GM21390 (cell line): ENCODE measurements at regions not wholly inside any gene's neighbourhood (a gene's known extent, or its start where the extent isn't known, plus 50 kb on each side); places are given as distances from the start of the nearest gene placed in this dataset.
"Not testable (repeated sequence)": the region's sequence is repeated elsewhere in the genome, so short reads cannot be mapped to it uniquely, and the experiment has no call there.

Source experiments
- ATAC-seq: cut with Tn5 transposase; IDR thresholded peaks from one replicate; pipeline ENCODE4 v1.9.1; 2021; ENCODE audit not compliant: unreplicated experiment

- ATAC-seq, result not testable (repeated sequence)
These were observed 84.9 kb upstream of the METTL9 start for GRCh38 chr16:21514474-21514840.

DNA sequence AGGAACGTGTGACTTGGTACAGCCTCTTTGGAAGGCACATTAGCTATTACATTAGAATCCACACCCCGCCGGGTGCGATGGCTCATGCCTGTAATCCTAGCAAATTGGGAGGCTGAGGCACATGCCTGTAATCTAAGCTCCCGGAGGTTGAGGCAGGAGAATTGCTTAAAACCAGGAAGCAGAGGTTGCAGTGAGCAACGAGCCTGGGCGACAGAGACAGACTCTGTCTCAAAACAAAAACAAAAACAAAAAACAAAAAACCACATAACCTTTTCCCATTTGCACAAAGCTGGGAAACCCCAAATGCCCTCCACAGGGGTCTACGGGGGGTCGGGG, 82.7 kb upstream of the METTL9 start:
- ATAC-seq, result not testable (repeated sequence)

DNA sequence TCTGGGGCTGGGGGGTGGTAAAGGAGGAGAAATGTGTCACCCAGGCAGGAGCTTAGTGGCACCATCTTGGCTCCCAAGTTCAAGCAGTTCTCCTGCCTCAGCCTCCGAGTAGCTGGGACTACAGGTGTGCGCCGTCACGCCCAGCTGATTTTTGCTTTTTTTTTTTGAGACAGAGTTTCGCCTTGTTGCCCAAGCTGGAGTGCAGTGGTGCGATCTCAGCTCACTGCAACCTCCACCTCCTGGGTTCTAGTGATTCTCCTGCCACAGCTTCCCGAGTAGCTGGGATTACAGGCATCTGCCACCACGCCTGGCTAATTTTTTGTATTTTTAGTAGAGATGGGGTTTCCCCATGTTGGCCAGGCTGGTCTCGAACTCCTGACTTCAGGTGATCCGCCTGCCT, 82.1 kb upstream of the METTL9 start:
- ATAC-seq, result not testable (repeated sequence)

DNA sequence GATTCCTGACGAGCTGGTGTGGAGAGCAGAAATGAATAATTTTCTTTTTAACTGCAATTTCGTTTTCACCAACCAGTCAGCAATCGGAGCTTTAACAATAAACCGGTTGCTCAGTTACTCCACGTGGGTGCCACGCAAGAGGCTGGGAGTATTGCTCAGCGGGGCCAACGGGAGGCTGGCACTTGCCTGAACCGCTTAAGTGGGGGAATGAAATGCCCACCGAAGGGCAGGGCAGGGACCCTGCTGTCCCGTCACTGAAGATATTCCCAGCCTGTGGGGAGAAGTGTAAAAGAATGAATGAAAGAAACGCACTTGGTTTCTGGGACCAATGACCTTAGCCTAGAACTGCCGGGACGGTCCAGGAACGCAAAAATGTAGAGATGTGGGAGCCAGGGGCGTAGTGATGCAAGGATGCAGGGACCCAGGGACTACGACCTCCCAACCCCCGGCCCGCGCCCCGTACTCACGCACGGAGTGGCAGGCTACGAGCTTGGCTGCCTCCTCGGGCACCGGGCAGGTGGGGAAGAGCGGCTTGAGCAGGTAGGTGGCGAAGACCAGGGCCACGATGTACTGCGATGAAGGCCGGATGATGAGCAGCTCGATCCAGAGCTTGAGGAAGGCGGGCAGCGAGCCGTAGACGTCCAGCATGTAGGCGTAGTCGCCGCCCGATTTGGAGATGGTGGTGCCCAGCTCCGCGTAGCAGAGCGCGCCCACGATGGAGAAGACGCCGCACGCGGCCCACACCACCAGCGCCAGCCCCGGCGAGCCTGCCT, 79.8 kb upstream of the METTL9 start:
- ATAC-seq, result peak; percentile 3

DNA sequence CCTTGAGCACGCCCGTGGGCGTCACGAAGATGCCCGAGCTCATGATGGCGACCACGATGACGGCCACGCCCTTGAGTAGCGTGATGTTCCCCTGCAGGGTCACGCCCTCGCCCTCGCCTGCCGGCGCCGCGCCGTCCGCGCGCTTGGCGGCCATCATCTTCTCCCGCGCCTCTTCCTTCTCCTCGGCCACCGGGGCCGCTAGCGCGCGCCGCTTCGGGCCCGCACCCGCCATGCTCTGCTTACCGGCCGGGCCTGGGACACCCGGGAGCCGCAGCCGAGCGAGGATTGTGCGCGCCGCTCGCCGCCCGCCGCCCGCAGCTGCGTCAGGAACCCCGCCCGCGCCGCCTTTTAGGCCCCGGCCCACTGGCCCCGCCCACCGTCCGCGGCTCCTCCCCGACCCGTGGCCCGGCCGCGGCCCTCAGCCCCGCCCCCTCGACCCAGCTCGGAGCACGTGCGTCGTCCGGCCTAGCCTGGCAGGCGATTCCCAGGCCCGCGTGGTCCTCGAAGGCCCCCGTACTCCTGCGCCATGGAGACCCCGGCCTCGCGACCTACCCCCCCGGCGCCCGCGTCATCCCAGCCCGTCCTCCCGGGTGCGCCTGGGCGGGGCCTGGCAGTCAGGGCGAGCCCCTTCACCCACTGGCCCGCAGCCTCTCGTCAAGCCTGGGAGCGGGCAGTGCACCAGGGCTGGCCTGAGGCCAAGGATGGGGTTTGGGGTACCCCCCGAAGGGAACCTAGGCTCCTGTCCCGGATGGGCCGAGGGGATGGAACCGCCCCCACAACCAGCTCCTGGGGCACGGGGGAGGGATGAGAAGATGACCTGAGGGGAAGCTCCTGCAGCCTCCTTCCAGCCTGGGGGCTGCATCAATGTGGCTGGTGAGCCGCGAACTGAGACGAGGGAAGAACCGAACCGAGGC, 79.0 kb upstream of the METTL9 start:
- peak; percentile 56 for ATAC-seq

DNA sequence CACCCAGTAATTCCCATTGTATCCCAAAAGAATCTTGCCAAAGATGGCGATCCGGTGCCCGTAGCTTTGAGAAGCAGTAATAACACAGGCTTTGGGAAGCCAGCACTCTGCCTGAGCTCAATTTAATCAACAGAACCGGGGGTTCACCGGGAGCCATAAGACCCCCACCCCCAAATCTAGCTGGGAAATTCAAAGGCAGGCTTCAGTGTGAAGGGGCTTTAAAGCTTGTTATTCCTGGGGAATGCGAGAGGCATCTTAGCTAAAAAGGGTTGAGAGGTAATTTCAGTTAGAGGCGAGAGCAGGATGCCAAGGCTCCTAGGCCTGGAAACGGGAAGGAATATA, 78.4 kb upstream of the METTL9 start:
- not testable (repeated sequence) for ATAC-seq

- ATAC-seq, result not testable (repeated sequence)
These were observed 77.8 kb upstream of the METTL9 start for GRCh38 chr16:21521390-21522143.

DNA sequence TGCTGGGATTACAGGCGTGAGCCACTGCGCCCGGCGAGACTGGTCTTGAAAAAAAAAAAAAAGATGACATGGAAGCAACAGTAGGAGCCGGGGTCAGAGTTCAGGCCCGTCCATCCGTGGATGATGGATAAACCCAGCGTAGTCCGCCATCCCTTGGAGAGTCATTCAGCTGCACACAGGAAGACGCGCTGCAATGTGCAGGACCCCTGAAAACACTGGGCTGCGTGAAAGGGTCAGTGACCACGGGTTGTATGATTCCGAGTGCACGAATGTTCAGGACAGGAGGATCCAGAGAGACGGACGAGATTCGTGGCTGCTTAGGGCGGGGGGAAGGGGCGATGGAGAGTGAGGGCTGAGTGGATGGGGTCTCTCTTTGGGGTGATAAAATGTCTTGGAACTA, 76.5 kb upstream of the METTL9 start:
- not testable (repeated sequence) for ATAC-seq

DNA sequence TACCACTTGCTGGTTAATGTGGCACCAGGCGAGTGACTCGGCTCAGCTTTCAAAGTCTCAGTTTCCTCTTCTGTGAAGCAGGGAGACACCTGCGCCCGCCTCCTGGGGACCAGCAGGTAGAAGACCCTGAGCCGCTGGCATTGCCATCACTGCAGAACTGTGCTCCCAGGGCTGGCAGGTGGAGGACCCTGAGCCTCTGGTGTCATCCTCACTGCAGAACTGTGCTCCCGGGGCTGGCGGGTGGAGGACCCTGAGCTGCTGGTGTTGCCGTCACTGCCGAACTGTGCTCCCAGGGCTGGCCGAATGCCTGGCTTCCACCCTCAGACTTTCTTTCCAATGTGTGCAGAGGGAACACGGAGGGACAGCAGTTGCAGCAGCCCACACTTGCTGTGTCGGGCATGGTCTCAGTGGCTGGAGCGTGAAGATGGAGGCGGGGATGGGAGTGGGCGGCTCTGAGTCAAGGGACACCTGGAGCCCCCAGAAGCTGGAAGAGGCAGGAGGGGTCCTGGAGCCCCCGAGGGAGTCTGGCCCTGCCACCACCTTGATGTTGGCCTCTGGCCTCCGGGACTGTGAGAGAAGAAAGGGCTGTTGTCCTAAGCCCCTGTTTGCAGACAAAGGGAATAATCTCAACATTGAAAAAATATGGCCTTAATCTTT, 75.8 kb upstream of the METTL9 start:
- no peak for ATAC-seq

DNA sequence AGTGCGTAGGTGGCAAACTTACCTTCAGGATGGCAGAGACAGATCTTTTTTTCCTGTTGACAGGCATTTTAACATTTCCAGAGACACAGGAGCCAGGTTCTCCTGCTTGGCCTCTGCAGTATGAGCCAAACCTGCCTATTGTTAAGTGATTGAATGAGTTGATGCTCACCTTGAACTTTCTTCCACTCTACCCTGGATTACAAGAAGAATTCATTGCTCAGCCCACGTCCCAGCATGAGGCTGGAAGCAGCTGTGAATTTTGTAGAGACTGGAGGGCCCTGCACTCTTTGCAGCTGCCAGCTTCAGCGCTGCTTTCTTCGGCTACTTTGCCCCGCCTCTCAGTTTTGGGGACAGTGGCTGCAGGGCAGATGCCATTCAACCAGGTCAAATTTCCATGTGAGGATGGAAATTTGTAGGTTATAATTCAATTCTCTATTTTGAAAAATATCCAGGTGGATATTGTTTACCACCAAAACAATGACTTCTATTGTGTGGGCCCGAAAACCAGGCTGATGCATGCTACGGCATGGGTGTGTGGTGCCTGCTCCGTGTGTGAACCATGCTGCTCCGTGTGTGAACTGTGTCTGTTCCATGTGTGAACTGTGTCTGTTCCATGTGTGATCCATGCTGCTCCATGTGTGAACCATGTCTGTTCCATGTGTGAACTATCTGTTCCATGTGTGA, 75.2 kb upstream of the METTL9 start:
- ATAC-seq, result no peak

DNA sequence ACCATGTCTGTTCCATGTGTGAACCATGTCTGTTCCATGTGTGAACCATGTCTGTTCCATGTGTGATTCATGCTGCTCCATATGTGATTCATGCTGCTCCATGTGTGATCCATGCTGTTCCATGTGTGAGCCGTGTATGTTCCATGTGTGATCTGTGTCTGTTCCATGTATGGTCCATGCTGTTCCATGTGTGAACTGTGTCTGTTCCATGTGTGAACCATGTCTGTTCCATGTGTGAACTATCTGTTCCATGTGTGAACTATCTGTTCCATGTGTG, 74.7 kb upstream of the METTL9 start:
- ATAC-seq, result not testable (repeated sequence)

DNA sequence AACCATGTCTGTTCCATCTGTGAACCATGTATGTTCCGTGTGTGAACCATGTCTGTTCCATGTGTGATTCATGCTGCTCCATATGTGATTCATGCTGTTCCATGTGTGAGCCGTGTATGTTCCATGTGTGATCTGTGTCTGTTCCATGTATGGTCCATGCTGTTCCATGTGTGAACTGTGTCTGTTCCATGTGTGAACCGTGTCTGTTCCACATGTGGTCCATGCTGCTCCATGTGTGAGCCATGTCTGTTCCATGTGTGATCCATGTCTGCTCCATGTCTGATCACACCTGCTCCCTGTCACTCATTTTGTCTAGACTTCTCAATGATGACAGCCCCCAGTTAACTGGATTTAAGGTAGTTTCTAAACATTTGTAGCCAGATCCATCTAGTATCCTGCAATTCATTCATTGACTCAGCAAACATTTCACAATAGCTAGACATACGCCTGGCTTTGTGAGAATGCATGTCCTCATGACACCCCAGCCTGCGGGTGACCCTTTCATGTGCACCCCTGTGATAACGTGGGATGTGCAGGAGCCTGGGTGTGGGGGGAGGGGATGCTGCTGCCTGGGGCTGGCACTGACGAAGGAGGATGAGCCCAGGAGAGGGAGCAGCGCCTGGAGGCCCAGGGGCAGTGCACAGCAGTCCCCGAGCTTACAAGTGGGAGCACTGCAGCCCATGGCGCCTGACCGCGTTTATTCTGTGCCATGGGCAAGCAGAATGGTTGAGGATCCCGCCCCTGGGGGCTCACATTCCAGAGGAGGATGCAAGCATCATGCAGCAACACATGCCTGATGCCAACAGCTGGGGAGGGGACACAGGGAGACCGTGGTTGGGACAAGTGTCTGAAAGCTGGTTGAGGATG, 74.1 kb upstream of the METTL9 start:
- ATAC-seq, result not testable (repeated sequence)

- not testable (repeated sequence) for ATAC-seq
These were observed 73.1 kb upstream of the METTL9 start for GRCh38 chr16:21525956-21526922.

GRCh38 chr16:21526923-21527807, 72.2 kb upstream of the METTL9 start:
- ATAC-seq, result no peak

GRCh38 chr16:21529060-21529658, 70.2 kb upstream of the METTL9 start:
- not testable (repeated sequence) for ATAC-seq

- not testable (repeated sequence) for ATAC-seq
These were observed 68.5 kb upstream of the METTL9 start for GRCh38 chr16:21530729-21531383.

DNA sequence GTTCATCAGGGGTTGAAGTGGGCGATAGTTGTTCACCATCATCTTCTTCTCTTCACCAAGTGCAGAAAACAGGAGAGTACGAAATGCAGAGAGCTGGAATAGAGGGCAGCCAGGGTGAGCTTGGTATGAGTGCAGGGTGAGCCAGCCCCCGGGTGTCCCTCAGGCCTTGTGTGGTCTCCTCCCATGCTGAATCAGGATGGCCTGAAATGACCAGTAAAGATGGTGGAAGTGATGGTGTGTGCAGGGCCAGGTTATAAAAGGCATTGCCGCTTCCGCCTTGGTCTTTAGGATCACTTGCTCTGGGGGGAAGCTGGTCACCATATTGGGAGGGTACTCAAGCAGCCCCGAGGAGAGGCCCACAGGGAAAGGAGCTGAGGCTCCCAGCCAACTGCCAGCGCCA, 66.4 kb upstream of the METTL9 start:
- not testable (repeated sequence) for ATAC-seq
